Mesothelial cell of epicardium (in vitro differentiated cells): ENCODE measurements at regions not wholly inside any gene's neighbourhood (a gene's known extent, or its start where the extent isn't known, plus 50 kb on each side); places are given as distances from the start of the nearest gene placed in this dataset.

Experiments used
- DNase-seq, 2 experiments: peaks; one replicate each; pipeline ENCODE4 v3.0.0; 2021; ENCODE audit warnings: low spot score in 2 of 2; ENCODE audit not compliant: unreplicated experiment in 2 of 2
- H3K27ac Mint-ChIP-seq: 2 replicates; pipeline ENCODE4 v1.8.0; 2021; ENCODE audit warnings: mixed read lengths
- H3K27me3 Mint-ChIP-seq: 2 replicates; pipeline ENCODE4 v1.8.0; 2021; ENCODE audit warnings: low read depth, mixed read lengths
- H3K36me3 Mint-ChIP-seq: 2 replicates; pipeline ENCODE4 v1.8.0; 2021; ENCODE audit warnings: mixed read lengths
- H3K4me1 Mint-ChIP-seq: 2 replicates; pipeline ENCODE4 v1.8.0; 2021; ENCODE audit warnings: mixed read lengths
- H3K4me3 Mint-ChIP-seq: 2 replicates; pipeline ENCODE4 v1.8.0; 2021; ENCODE audit warnings: mild to moderate bottlenecking, moderate library complexity, mixed read lengths
- H3K9me3 Mint-ChIP-seq: 2 replicates; pipeline ENCODE4 v1.8.0; 2021; ENCODE audit warnings: mixed read lengths
- CTCF ChIP-seq: fragments of 200-600 bp; sonication (generic); IDR thresholded peaks from one replicate; pipeline ENCODE4 v1.5.0; 2021; ENCODE audit warnings: antibody characterized with exemption; ENCODE audit not compliant: unreplicated experiment

GRCh38 chr20:60363698-60364097 lies 405.5 kb downstream of the CDH26 start:
- no peak for TF ChIP-seq CTCF
- H3K9me3 Mint-ChIP-seq, result peaks cover 8% of the 10 kb centered on the region
- no peaks in the 10 kb centered on the region for H3K36me3 Mint-ChIP-seq
- DNase-seq, result no peak
- no peak overlapping the region for H3K27ac Mint-ChIP-seq
- H3K4me1 Mint-ChIP-seq, result peaks cover 8% of the 10 kb centered on the region
- no peaks in the 10 kb centered on the region for H3K27me3 Mint-ChIP-seq
- H3K4me3 Mint-ChIP-seq, result no peak overlapping the region

GRCh38 chr20:60365064-60365666 lies 406.9 kb downstream of the CDH26 start:
- no peaks in the 10 kb centered on the region for H3K36me3 Mint-ChIP-seq
- H3K9me3 Mint-ChIP-seq, result peaks cover 21% of the 10 kb centered on the region
- H3K27me3 Mint-ChIP-seq, result no peaks in the 10 kb centered on the region
- H3K4me1 Mint-ChIP-seq, result peaks cover 8% of the 10 kb centered on the region
- no peak overlapping the region for H3K4me3 Mint-ChIP-seq
- DNase-seq, result no peak
- no peak for TF ChIP-seq CTCF
- H3K27ac Mint-ChIP-seq, result no peak overlapping the region

GRCh38 chr20:60365882-60366281 lies 407.7 kb downstream of the CDH26 start:
- no peaks in the 10 kb centered on the region for H3K36me3 Mint-ChIP-seq
- TF ChIP-seq CTCF, result no peak
- peaks cover 8% of the 10 kb centered on the region for H3K4me1 Mint-ChIP-seq
- H3K27ac Mint-ChIP-seq, result no peak overlapping the region
- no peak overlapping the region for H3K4me3 Mint-ChIP-seq
- peaks cover 21% of the 10 kb centered on the region for H3K9me3 Mint-ChIP-seq
- no peaks in the 10 kb centered on the region for H3K27me3 Mint-ChIP-seq
- DNase-seq, result no peak

- no peak for DNase-seq
- Mint-ChIP-seq H3K27me3 (no peaks in the 10 kb centered on the region), H3K4me1 (no peaks in the 10 kb centered on the region), H3K27ac (no peak overlapping the region), H3K36me3 (no peaks in the 10 kb centered on the region), H3K9me3 (peaks cover 21% of the 10 kb centered on the region), H3K4me3 (no peak overlapping the region)
- no peak for TF ChIP-seq CTCF
Observed at GRCh38 chr20:60371384-60371783, 413.2 kb downstream of the CDH26 start.

GRCh38 chr20:60372275-60372674 lies 414.1 kb downstream of the CDH26 start:
- no peak overlapping the region for H3K27ac Mint-ChIP-seq
- TF ChIP-seq CTCF, result no peak
- DNase-seq, result no peak
- H3K4me3 Mint-ChIP-seq, result no peak overlapping the region
- no peaks in the 10 kb centered on the region for H3K4me1 Mint-ChIP-seq
- H3K27me3 Mint-ChIP-seq, result peaks cover 1% of the 10 kb centered on the region
- H3K36me3 Mint-ChIP-seq, result no peaks in the 10 kb centered on the region
- peaks cover 21% of the 10 kb centered on the region for H3K9me3 Mint-ChIP-seq

GRCh38 chr20:60372822-60373221 lies 414.6 kb downstream of the CDH26 start:
- Mint-ChIP-seq H3K9me3 (peaks cover 21% of the 10 kb centered on the region), H3K27me3 (peaks cover 1% of the 10 kb centered on the region), H3K27ac (no peak overlapping the region)

More at GRCh38 chr20:60372822-60373221, 414.6 kb downstream of the CDH26 start:
- no peaks in the 10 kb centered on the region for H3K36me3 Mint-ChIP-seq
- H3K4me3 Mint-ChIP-seq, result no peak overlapping the region
- DNase-seq, result no peak
- no peaks in the 10 kb centered on the region for H3K4me1 Mint-ChIP-seq
- TF ChIP-seq CTCF, result no peak
